ENCODE measurements at regions not wholly inside any gene's neighbourhood (a gene's known extent, or its start where the extent isn't known, plus 50 kb on each side); places are given as distances from the start of the nearest gene placed in this dataset.

GRCh38 chr3:168330983-168331382 lies 235.3 kb upstream of the GOLIM4 start:
- TF ChIP-seq, protein P1, sequence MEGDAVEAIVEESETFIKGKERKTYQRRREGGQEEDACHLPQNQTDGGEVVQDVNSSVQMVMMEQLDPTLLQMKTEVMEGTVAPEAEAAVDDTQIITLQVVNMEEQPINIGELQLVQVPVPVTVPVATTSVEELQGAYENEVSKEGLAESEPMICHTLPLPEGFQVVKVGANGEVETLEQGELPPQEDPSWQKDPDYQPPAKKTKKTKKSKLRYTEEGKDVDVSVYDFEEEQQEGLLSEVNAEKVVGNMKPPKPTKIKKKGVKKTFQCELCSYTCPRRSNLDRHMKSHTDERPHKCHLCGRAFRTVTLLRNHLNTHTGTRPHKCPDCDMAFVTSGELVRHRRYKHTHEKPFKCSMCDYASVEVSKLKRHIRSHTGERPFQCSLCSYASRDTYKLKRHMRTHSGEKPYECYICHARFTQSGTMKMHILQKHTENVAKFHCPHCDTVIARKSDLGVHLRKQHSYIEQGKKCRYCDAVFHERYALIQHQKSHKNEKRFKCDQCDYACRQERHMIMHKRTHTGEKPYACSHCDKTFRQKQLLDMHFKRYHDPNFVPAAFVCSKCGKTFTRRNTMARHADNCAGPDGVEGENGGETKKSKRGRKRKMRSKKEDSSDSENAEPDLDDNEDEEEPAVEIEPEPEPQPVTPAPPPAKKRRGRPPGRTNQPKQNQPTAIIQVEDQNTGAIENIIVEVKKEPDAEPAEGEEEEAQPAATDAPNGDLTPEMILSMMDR (IDR thresholded peaks at IDR 0.05; ENCODE audit: poor library complexity), result no peak
- TF ChIP-seq EZH2phosphoT487 (IDR thresholded peaks at IDR 0.05; ENCODE audit: low read depth, severe bottlenecking, unreplicated experiment) (no peak), EZH2 (IDR thresholded peaks at IDR 0.05; ENCODE audit: borderline replicate concordance) (no peak)
